ENCODE measurements at regions not wholly inside any gene's neighbourhood (a gene's known extent, or its start where the extent isn't known, plus 50 kb on each side); places are given as distances from the start of the nearest gene placed in this dataset.

DNA sequence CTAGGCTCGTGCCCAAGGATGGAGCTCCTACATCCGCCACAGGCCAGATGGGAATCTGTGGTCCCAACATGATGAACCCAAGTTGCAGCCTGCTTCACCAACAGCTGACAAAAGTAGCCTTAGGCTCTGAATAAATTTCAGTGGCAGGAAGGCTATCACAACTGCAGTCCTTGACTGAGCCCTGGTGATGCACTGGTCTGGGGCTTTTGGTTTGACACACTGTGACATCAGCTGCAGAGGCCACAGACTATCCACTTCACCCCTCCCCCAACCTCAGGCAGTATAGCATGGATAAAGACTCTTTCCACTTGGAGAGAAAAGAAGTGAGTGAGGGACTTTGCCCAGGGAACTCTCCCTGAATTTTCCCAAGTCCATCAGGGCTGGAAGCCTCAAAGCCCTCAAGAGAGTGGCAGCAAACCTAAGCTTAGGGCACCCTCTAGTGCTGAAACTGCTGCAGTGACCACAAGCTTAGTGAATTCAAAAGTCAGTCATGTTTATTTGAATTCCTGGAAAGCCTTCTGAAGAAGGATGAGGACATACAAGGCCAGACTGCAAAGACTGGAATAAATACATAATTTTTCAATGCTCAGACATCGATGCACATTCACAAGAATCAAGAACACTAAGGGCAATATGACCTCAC is 135.0 kb upstream of the TENT5D start:
- no peaks in the 10 kb centered on the region for H3F3A ChIP-seq (ENCODE audit: insufficient read depth, low read length)
- H4K20me1 ChIP-seq (ENCODE audit: insufficient read depth, low read length) = no peaks in the 10 kb centered on the region
- H3K9me3 ChIP-seq (ENCODE audit: low read length) = no peaks in the 10 kb centered on the region
- H3K4me1 ChIP-seq (ENCODE audit: insufficient read depth, low read length, severe bottlenecking) = peaks cover 31% of the 10 kb centered on the region
- no peak overlapping the region for H3K9ac ChIP-seq (ENCODE audit: low read length)
- no peaks in the 10 kb centered on the region for H3K9me2 ChIP-seq (ENCODE audit: low read depth, low read length)
- no peak overlapping the region for H3K4me3 ChIP-seq (ENCODE audit: low read depth, low read length, poor library complexity, severe bottlenecking)
- TF ChIP-seq, protein P1, sequence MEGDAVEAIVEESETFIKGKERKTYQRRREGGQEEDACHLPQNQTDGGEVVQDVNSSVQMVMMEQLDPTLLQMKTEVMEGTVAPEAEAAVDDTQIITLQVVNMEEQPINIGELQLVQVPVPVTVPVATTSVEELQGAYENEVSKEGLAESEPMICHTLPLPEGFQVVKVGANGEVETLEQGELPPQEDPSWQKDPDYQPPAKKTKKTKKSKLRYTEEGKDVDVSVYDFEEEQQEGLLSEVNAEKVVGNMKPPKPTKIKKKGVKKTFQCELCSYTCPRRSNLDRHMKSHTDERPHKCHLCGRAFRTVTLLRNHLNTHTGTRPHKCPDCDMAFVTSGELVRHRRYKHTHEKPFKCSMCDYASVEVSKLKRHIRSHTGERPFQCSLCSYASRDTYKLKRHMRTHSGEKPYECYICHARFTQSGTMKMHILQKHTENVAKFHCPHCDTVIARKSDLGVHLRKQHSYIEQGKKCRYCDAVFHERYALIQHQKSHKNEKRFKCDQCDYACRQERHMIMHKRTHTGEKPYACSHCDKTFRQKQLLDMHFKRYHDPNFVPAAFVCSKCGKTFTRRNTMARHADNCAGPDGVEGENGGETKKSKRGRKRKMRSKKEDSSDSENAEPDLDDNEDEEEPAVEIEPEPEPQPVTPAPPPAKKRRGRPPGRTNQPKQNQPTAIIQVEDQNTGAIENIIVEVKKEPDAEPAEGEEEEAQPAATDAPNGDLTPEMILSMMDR (IDR thresholded peaks at IDR 0.05; ENCODE audit: low read length) = peak; percentile 65
- TF ChIP-seq EZH2 (IDR thresholded peaks at IDR 0.05; ENCODE audit: borderline replicate concordance, low read length) = no peak
- H3K36me3 ChIP-seq (ENCODE audit: insufficient read depth, low read length) = no peaks in the 10 kb centered on the region
- H2AFZ ChIP-seq (ENCODE audit: low read length) = no peak overlapping the region
- H3K27me3 ChIP-seq (ENCODE audit: insufficient read depth, low read length) = no peaks in the 10 kb centered on the region
- no peak overlapping the region for H3K4me2 ChIP-seq (ENCODE audit: low read length)
- H3K79me2 ChIP-seq (ENCODE audit: insufficient read depth, low read length) = no peaks in the 10 kb centered on the region
- no peak overlapping the region for H3K27ac ChIP-seq (ENCODE audit: low read depth, low read length, poor library complexity, severe bottlenecking)

DNA sequence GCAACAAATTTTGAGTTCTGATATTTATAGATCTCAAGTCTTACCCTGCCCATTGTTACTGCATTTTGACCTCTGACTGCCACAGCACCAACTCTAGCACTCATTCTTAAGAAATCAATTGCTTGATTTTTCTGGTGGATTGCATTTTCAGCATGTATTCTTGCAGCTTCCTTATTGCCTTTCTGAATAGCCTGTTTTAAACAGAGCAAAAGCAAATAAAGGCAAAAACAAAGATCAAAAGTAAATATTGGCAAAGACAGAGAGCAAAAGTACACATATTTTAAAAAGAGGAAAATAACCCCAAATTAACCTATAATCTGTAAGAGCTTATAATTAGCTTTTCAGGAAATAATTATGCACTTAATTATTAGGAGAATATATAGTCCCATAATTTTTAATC is 129.4 kb upstream of the TENT5D start:
- no peaks in the 10 kb centered on the region for H3K4me1 ChIP-seq (ENCODE audit: insufficient read depth, low read length, severe bottlenecking)
- H3K9me3 ChIP-seq (ENCODE audit: low read length) = no peaks in the 10 kb centered on the region
- no peak overlapping the region for H3K27ac ChIP-seq (ENCODE audit: low read depth, low read length, poor library complexity, severe bottlenecking)
- H3K79me2 ChIP-seq (ENCODE audit: insufficient read depth, low read length) = no peaks in the 10 kb centered on the region
- H4K20me1 ChIP-seq (ENCODE audit: insufficient read depth, low read length) = no peaks in the 10 kb centered on the region
- H3K9ac ChIP-seq (ENCODE audit: low read length) = no peak overlapping the region
- no peaks in the 10 kb centered on the region for H3K9me2 ChIP-seq (ENCODE audit: low read depth, low read length)
- no peak for TF ChIP-seq EZH2 (IDR thresholded peaks at IDR 0.05; ENCODE audit: borderline replicate concordance, low read length)
- TF ChIP-seq, protein P1 (IDR thresholded peaks at IDR 0.05; ENCODE audit: low read length) = no peak
- H3K4me3 ChIP-seq (ENCODE audit: low read depth, low read length, poor library complexity, severe bottlenecking) = no peak overlapping the region
- no peaks in the 10 kb centered on the region for H3K36me3 ChIP-seq (ENCODE audit: insufficient read depth, low read length)
- H3K4me2 ChIP-seq (ENCODE audit: low read length) = no peak overlapping the region
- no peaks in the 10 kb centered on the region for H3K27me3 ChIP-seq (ENCODE audit: insufficient read depth, low read length)
- H2AFZ ChIP-seq (ENCODE audit: low read length) = no peak overlapping the region
- no peaks in the 10 kb centered on the region for H3F3A ChIP-seq (ENCODE audit: insufficient read depth, low read length)

DNA sequence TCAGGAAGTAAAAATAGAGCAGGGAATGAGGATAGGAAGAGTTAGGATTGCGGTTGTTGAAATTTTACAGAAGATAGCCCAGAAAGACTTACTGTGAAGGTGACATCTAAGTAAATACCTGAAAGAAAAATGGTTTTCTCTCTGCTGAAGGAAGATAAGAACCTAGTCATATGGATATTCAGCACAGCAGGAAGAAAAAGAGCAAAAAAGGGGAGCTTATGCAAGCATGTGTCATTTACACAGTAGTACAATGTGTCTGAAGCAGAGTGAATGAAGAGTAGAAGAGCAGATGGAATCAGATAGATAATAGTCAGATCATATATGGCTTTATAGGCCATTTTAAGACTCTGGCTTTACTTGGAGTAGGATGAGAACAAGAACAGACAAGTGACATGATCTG is 126.9 kb upstream of the TENT5D start:
- TF ChIP-seq, protein P1 (IDR thresholded peaks at IDR 0.05; ENCODE audit: low read length) = no peak
- no peak for TF ChIP-seq EZH2 (IDR thresholded peaks at IDR 0.05; ENCODE audit: borderline replicate concordance, low read length)

More for the DNA sequence above, 126.9 kb upstream of the TENT5D start:
- no peak overlapping the region for H3K4me2 ChIP-seq (ENCODE audit: low read length)
- H3K4me1 ChIP-seq (ENCODE audit: insufficient read depth, low read length, severe bottlenecking) = no peaks in the 10 kb centered on the region
- no peaks in the 10 kb centered on the region for H3F3A ChIP-seq (ENCODE audit: insufficient read depth, low read length)
- no peak overlapping the region for H3K4me3 ChIP-seq (ENCODE audit: low read depth, low read length, poor library complexity, severe bottlenecking)
- H3K27ac ChIP-seq (ENCODE audit: low read depth, low read length, poor library complexity, severe bottlenecking) = no peak overlapping the region
- H3K27me3 ChIP-seq (ENCODE audit: insufficient read depth, low read length) = no peaks in the 10 kb centered on the region
- no peaks in the 10 kb centered on the region for H3K79me2 ChIP-seq (ENCODE audit: insufficient read depth, low read length)
- H3K9me3 ChIP-seq (ENCODE audit: low read length) = no peaks in the 10 kb centered on the region
- no peaks in the 10 kb centered on the region for H3K36me3 ChIP-seq (ENCODE audit: insufficient read depth, low read length)
- H4K20me1 ChIP-seq (ENCODE audit: insufficient read depth, low read length) = no peaks in the 10 kb centered on the region
- no peak overlapping the region for H3K9ac ChIP-seq (ENCODE audit: low read length)
- no peaks in the 10 kb centered on the region for H3K9me2 ChIP-seq (ENCODE audit: low read depth, low read length)
- no peak overlapping the region for H2AFZ ChIP-seq (ENCODE audit: low read length)
